Frontal cortex (tissue), 3 donors: ENCODE measurements at regions not wholly inside any gene's neighbourhood (a gene's known extent, or its start where the extent isn't known, plus 50 kb on each side); places are given as distances from the start of the nearest gene placed in this dataset.
"Not testable (repeated sequence)": the region's sequence is repeated elsewhere in the genome, so short reads cannot be mapped to it uniquely, and the experiment has no call there.

Source experiments
- DNase-seq, 2 donors: peaks; one replicate each; pipeline ENCODE4 v3.0.0; 2012; ENCODE audit warnings: low spot score in 2 of 2
- FAIRE-seq: peaks from 2 replicates; lab custom pipeline; 2012; peaks lifted over from hg19 to GRCh38; lab: Jason Lieb, UNC
- donor health status: control.
- donor health status: control.
- donor health status: control.

- FAIRE-seq (no peak), DNase-seq (no peak)
Measured at GRCh38 chr11:28969832-28970231, 861.6 kb downstream of the METTL15 start.

GRCh38 chr11:28966951-28967350 is 858.8 kb downstream of the METTL15 start:
- no peak for DNase-seq
- FAIRE-seq, result no peak

- DNase-seq, result no peak
- FAIRE-seq, result no peak
Measured at GRCh38 chr11:28965819-28966218, 857.6 kb downstream of the METTL15 start.

- no peak for FAIRE-seq
- no peak for DNase-seq
Measured at GRCh38 chr11:28964811-28965210, 856.6 kb downstream of the METTL15 start.

GRCh38 chr11:28963187-28963586 is 855.0 kb downstream of the METTL15 start:
- FAIRE-seq, result no peak
- no peak for DNase-seq

- FAIRE-seq, result no peak
- no peak for DNase-seq
Measured at GRCh38 chr11:28962502-28962901, 854.3 kb downstream of the METTL15 start.

GRCh38 chr11:28961726-28962125 is 853.5 kb downstream of the METTL15 start:
- no peak for FAIRE-seq

GRCh38 chr11:28956446-28956845 is 848.3 kb downstream of the METTL15 start:
- DNase-seq, result no peak
- FAIRE-seq, result no peak

More at GRCh38 chr11:28961726-28962125, 853.5 kb downstream of the METTL15 start:
- no peak for DNase-seq

- DNase-seq (no peak), FAIRE-seq (no peak)
Measured at GRCh38 chr11:28951191-28951590, 843.0 kb downstream of the METTL15 start.

- DNase-seq (no peak), FAIRE-seq (no peak)
Measured at GRCh38 chr11:28939381-28939780, 831.2 kb downstream of the METTL15 start.

- no peak for DNase-seq
- no peak for FAIRE-seq
Measured at GRCh38 chr11:28938091-28938490, 829.9 kb downstream of the METTL15 start.

- FAIRE-seq, result no peak
- no peak for DNase-seq
Measured at GRCh38 chr11:28932940-28933339, 824.8 kb downstream of the METTL15 start.

- no peak for FAIRE-seq
Measured at GRCh38 chr11:28924004-28924403, 815.8 kb downstream of the METTL15 start.

GRCh38 chr11:28922386-28922981 is 814.3 kb downstream of the METTL15 start:
- no peak for DNase-seq
- FAIRE-seq, result no peak

More at GRCh38 chr11:28924004-28924403, 815.8 kb downstream of the METTL15 start:
- no peak for DNase-seq

GRCh38 chr11:28919194-28919593 is 811.0 kb downstream of the METTL15 start:
- FAIRE-seq (no peak), DNase-seq (no peak)

GRCh38 chr11:28913883-28914282 is 805.7 kb downstream of the METTL15 start:
- DNase-seq (no peak), FAIRE-seq (no peak)

- DNase-seq, result no peak
- FAIRE-seq, result no peak
Measured at GRCh38 chr11:28911829-28912228, 803.6 kb downstream of the METTL15 start.

- DNase-seq (no peak), FAIRE-seq (no peak)
Measured at GRCh38 chr11:28910926-28911325, 802.7 kb downstream of the METTL15 start.

GRCh38 chr11:28903716-28904115 is 795.5 kb downstream of the METTL15 start:
- DNase-seq, result no peak
- FAIRE-seq, result no peak

- FAIRE-seq, result no peak
Measured at GRCh38 chr11:28900427-28900826, 792.2 kb downstream of the METTL15 start.

GRCh38 chr11:28899706-28900105 is 791.5 kb downstream of the METTL15 start:
- DNase-seq (no peak), FAIRE-seq (no peak)

More at GRCh38 chr11:28900427-28900826, 792.2 kb downstream of the METTL15 start:
- no peak for DNase-seq

GRCh38 chr11:28890601-28891040 is 782.4 kb downstream of the METTL15 start:
- not testable (repeated sequence) for FAIRE-seq

More at GRCh38 chr11:28890601-28891040, 782.4 kb downstream of the METTL15 start:
- DNase-seq, result not testable (repeated sequence)
